ENCODE measurements at regions not wholly inside any gene's neighbourhood (a gene's known extent, or its start where the extent isn't known, plus 50 kb on each side); places are given as distances from the start of the nearest gene placed in this dataset.

GRCh38 chr16:48054881-48055601, 100.8 kb downstream of the ABCC12 start:
- TF ChIP-seq CTCF (IDR thresholded peaks at IDR 0.05) = peak; percentile 46 to 75 (median 65)
- no peak for TF ChIP-seq POLR2A (IDR thresholded peaks at IDR 0.05)

All from body of pancreas (tissue), 4 donors.